HG02973 (cell line): ENCODE measurements at regions not wholly inside any gene's neighbourhood (a gene's known extent, or its start where the extent isn't known, plus 50 kb on each side); places are given as distances from the start of the nearest gene placed in this dataset.
"Not testable (repeated sequence)": the region's sequence is repeated elsewhere in the genome, so short reads cannot be mapped to it uniquely, and the experiment has no call there.

Experiments used
- ATAC-seq: cut with Tn5 transposase; IDR thresholded peaks from one replicate; pipeline ENCODE4 v1.9.1; 2021; ENCODE audit warnings: moderate library complexity; ENCODE audit not compliant: unreplicated experiment

GRCh38 chr16:29311461-29312344, 94.8 kb downstream of the NPIPB11 start:
- ATAC-seq = no peak

- ATAC-seq = no peak
These were observed 95.6 kb downstream of the NPIPB11 start for GRCh38 chr16:29310852-29311314.

- ATAC-seq = not testable (repeated sequence)
These were observed 96.3 kb downstream of the NPIPB11 start for GRCh38 chr16:29310243-29310642.

GRCh38 chr16:29309601-29310000, 96.9 kb downstream of the NPIPB11 start:
- ATAC-seq = not testable (repeated sequence)

GRCh38 chr16:29308644-29309546, 97.6 kb downstream of the NPIPB11 start:
- ATAC-seq = no peak

- no peak for ATAC-seq
These were observed 98.7 kb downstream of the NPIPB11 start for GRCh38 chr16:29307598-29308507.

GRCh38 chr16:29306943-29307597, 99.4 kb downstream of the NPIPB11 start:
- ATAC-seq = no peak

- no peak for ATAC-seq
These were observed 100.3 kb downstream of the NPIPB11 start for GRCh38 chr16:29306201-29306600.

- ATAC-seq = not testable (repeated sequence)
These were observed 101.5 kb downstream of the NPIPB11 start for GRCh38 chr16:29305018-29305417.

GRCh38 chr16:29304251-29304650, 102.3 kb downstream of the NPIPB11 start:
- ATAC-seq = no peak

- ATAC-seq = no peak
These were observed 103.0 kb downstream of the NPIPB11 start for GRCh38 chr16:29303520-29303919.

- no peak for ATAC-seq
These were observed 103.5 kb downstream of the NPIPB11 start for GRCh38 chr16:29302976-29303375.

GRCh38 chr16:29302433-29302832, 104.1 kb downstream of the NPIPB11 start:
- not testable (repeated sequence) for ATAC-seq

GRCh38 chr16:29301662-29302285, 104.7 kb downstream of the NPIPB11 start:
- ATAC-seq = not testable (repeated sequence)

- ATAC-seq = not testable (repeated sequence)
These were observed 105.7 kb downstream of the NPIPB11 start for GRCh38 chr16:29300541-29301535.

GRCh38 chr16:29300030-29300491, 106.5 kb downstream of the NPIPB11 start:
- ATAC-seq = not testable (repeated sequence)

- not testable (repeated sequence) for ATAC-seq
These were observed 107.5 kb downstream of the NPIPB11 start for GRCh38 chr16:29298997-29299396.

GRCh38 chr16:29298307-29298706, 108.2 kb downstream of the NPIPB11 start:
- not testable (repeated sequence) for ATAC-seq
